Hepatocyte (in vitro differentiated cells): ENCODE measurements at regions not wholly inside any gene's neighbourhood (a gene's known extent, or its start where the extent isn't known, plus 50 kb on each side); places are given as distances from the start of the nearest gene placed in this dataset.

ENCODE experiments used
- DNase-seq: peaks from one replicate; pipeline ENCODE4 v3.0.0-alpha.2; 2016; ENCODE audit warnings: low spot score
- H2AFZ ChIP-seq: fragments of 200-600 bp; sonication (generic); 2 replicates; pipeline ENCODE4 v1.6.0; 2016; ENCODE audit warnings: antibody characterized with exemption, mild to moderate bottlenecking
- H3K27ac ChIP-seq: fragments of 200-600 bp; sonication (generic); 2 replicates; pipeline ENCODE4 v1.5.1; 2016; ENCODE audit warnings: mild to moderate bottlenecking
- H3K27me3 ChIP-seq: fragments of 200-600 bp; sonication (generic); 2 replicates; pipeline ENCODE4 v1.6.1; 2016
- H3K36me3 ChIP-seq: fragments of 200-600 bp; sonication (generic); replicated peaks from 2 replicates; pipeline ENCODE4 v1.5.1; 2016; ENCODE audit warnings: low read depth; ENCODE audit not compliant: insufficient read depth
- H3K4me1 ChIP-seq: fragments of 200-600 bp; sonication (generic); 2 replicates; pipeline ENCODE4 v1.5.1; 2016; ENCODE audit warnings: mild to moderate bottlenecking, moderate library complexity; ENCODE audit not compliant: insufficient read depth
- H3K4me2 ChIP-seq: fragments of 200-600 bp; sonication (generic); 2 replicates; pipeline ENCODE4 v1.6.0; 2016
- H3K4me3 ChIP-seq: fragments of 200-600 bp; sonication (generic); 2 replicates; pipeline ENCODE4 v1.5.1; 2016; ENCODE audit warnings: mild to moderate bottlenecking
- H3K79me2 ChIP-seq: fragments of 200-600 bp; sonication (generic); 2 replicates; pipeline ENCODE4 v1.6.0; 2017; ENCODE audit warnings: mild to moderate bottlenecking
- H3K9me2 ChIP-seq: fragments of 200-600 bp; sonication (generic); replicated peaks from 2 replicates; pipeline ENCODE4 v1.6.0; 2017; ENCODE audit warnings: mild to moderate bottlenecking; ENCODE audit not compliant: insufficient read depth
- H3K9me3 ChIP-seq: fragments of 200-600 bp; sonication (generic); 2 replicates; pipeline ENCODE4 v1.5.1; 2016; ENCODE audit warnings: low read depth, mild to moderate bottlenecking
- H4K20me1 ChIP-seq: fragments of 200-600 bp; sonication (generic); 2 replicates; pipeline ENCODE4 v1.6.0; 2016; ENCODE audit warnings: mild to moderate bottlenecking; ENCODE audit not compliant: insufficient read depth, poor library complexity, severe bottlenecking
- EZH2 ChIP-seq: fragments of 200-600 bp; sonication (generic); IDR thresholded peaks from 2 replicates; pipeline ENCODE4 v1.6.1; 2016; ENCODE audit warnings: antibody characterized with exemption, mild to moderate bottlenecking, borderline replicate concordance
- EZH2phosphoT487 ChIP-seq: fragments of 200-600 bp; sonication (generic); IDR thresholded peaks from one replicate; pipeline ENCODE4 v1.6.1; 2018; ENCODE audit warnings: antibody characterized with exemption, mild to moderate bottlenecking, low read depth, moderate library complexity; ENCODE audit not compliant: unreplicated experiment, severe bottlenecking
- WGBS: methylation state at CpG from one replicate; pipeline ENCODE4 v1.1.6; 2016; ENCODE audit warnings: low lambda C conversion rate; ENCODE audit errors: missing lambda C conversion rate; 5-methylcytosine and 5-hydroxymethylcytosine counted together
- TF ChIP-seq, protein P1 (sequence below): fragments of 200-600 bp; sonication (generic); IDR thresholded peaks from 2 replicates; pipeline ENCODE4 v1.5.1; 2016; ENCODE audit warnings: antibody characterized with exemption, mild to moderate bottlenecking; ENCODE audit not compliant: poor library complexity

DNA sequence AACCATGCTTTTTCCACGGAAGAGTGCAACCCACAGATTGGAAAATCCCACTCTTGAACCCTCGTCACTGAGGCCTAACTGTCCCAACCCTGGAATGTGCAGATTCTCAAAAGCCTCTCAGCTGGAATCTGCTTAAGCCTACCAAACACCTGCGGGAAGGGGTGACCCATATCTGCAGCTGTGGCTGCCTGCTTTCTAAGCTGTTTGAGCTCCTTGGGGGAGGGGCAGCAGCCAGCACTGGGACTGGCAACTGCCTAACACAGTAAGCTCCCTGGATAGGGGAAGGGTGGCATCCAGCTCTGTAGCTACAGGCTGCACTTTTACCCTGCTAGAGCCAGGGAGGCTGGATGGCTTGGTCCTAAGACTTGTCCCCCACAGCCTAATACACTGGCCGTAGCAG, 579.6 kb downstream of the COL12A1 start:
- no peak overlapping the region for H2AFZ ChIP-seq
- no peaks in the 10 kb centered on the region for H3K4me1 ChIP-seq
- H3K4me2 ChIP-seq: no peak overlapping the region
- no peaks in the 10 kb centered on the region for H3K9me3 ChIP-seq
- no peak for DNase-seq
- no peaks in the 10 kb centered on the region for H3K27me3 ChIP-seq
- H3K27ac ChIP-seq: no peak overlapping the region
- no peak overlapping the region for H3K4me3 ChIP-seq
- H4K20me1 ChIP-seq: no peaks in the 10 kb centered on the region
- no peaks in the 10 kb centered on the region for H3K36me3 ChIP-seq
- no peaks in the 10 kb centered on the region for H3K79me2 ChIP-seq
- H3K9me2 ChIP-seq: no peaks in the 10 kb centered on the region
- TF ChIP-seq, protein P1, sequence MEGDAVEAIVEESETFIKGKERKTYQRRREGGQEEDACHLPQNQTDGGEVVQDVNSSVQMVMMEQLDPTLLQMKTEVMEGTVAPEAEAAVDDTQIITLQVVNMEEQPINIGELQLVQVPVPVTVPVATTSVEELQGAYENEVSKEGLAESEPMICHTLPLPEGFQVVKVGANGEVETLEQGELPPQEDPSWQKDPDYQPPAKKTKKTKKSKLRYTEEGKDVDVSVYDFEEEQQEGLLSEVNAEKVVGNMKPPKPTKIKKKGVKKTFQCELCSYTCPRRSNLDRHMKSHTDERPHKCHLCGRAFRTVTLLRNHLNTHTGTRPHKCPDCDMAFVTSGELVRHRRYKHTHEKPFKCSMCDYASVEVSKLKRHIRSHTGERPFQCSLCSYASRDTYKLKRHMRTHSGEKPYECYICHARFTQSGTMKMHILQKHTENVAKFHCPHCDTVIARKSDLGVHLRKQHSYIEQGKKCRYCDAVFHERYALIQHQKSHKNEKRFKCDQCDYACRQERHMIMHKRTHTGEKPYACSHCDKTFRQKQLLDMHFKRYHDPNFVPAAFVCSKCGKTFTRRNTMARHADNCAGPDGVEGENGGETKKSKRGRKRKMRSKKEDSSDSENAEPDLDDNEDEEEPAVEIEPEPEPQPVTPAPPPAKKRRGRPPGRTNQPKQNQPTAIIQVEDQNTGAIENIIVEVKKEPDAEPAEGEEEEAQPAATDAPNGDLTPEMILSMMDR: no peak
- TF ChIP-seq EZH2phosphoT487: no peak
- TF ChIP-seq EZH2: no peak
- 70% methylated on average over 4 of the region's 4 CpGs for WGBS

DNA sequence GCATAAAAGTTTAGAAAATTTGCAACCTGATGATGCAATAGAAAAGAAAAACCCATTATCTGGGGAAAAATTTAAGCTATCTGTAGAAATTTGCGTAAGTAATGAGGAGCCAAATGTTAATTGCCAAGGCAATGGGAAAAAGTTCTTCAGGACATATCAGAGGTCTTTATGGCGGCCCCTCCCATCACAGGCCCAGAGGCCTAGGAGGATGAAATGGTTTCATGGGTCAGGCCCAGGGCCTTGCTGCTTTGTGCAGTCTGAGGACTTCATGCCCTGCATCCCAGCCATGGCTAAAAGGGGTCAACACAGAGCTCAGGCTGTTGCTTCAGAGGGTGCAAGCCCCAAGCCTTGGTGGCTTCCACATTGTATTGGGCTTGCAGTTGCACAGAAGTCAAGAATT, 582.8 kb downstream of the COL12A1 start:
- Histone ChIP-seq H3K9me3 (no peaks in the 10 kb centered on the region), H2AFZ (no peak overlapping the region), H3K9me2 (no peaks in the 10 kb centered on the region), H3K27ac (no peak overlapping the region), H3K79me2 (no peaks in the 10 kb centered on the region), H3K4me2 (no peak overlapping the region), H3K4me1 (no peaks in the 10 kb centered on the region), H3K27me3 (no peaks in the 10 kb centered on the region), H4K20me1 (no peaks in the 10 kb centered on the region), H3K36me3 (no peaks in the 10 kb centered on the region), H3K4me3 (no peak overlapping the region)
- WGBS: 81% methylated on average over 2 of the region's 2 CpGs
- TF ChIP-seq, protein P1: no peak
- no peak for TF ChIP-seq EZH2
- TF ChIP-seq EZH2phosphoT487: no peak
- no peak for DNase-seq

DNA sequence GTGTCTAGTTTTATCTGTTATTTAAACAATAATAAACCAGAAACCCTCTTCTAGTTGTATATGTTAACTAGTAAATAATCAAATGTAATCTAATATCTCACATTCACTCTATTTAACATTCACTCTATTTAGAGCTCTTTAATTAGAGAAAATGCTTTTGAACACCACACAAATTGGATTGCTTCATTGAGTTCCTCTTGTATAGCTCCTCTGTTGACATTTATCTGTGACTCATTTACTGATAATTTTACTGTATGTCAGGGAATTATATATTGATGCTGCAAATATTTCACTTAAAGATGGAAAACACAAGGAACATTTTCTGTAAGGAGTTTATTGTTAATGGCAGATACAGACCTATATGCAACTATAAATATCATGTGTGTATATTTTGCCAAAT, 594.6 kb downstream of the COL12A1 start:
- Histone ChIP-seq H3K36me3 (no peaks in the 10 kb centered on the region), H3K27ac (no peak overlapping the region), H3K79me2 (no peaks in the 10 kb centered on the region), H3K4me1 (no peaks in the 10 kb centered on the region), H3K9me2 (no peaks in the 10 kb centered on the region), H3K4me2 (no peak overlapping the region), H3K4me3 (no peak overlapping the region), H2AFZ (no peak overlapping the region), H4K20me1 (no peaks in the 10 kb centered on the region), H3K27me3 (no peaks in the 10 kb centered on the region), H3K9me3 (no peaks in the 10 kb centered on the region)
- DNase-seq: no peak
- no peak for TF ChIP-seq EZH2
- TF ChIP-seq, protein P1: no peak

DNA sequence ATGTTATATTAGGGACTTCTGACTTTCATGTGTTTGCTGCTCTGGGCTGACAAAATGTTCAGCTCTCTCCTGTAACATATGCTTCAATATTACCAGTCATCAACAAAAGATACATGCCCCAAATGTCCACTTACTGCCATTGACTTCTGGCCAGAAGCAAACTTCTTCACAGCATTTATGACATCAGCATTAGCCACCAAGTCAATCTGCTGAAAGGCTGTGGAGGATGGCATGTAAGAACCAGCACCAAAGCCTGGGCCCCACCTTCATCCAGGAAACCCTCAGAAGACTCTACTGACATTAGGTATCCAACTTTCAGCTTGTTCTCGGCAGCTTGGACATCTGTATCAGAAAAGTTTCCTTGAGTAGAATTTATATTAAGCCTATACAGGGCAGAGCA, 595.5 kb downstream of the COL12A1 start:
- Histone ChIP-seq H3K36me3 (no peaks in the 10 kb centered on the region), H3K4me1 (no peaks in the 10 kb centered on the region), H3K27me3 (no peaks in the 10 kb centered on the region), H3K79me2 (no peaks in the 10 kb centered on the region), H2AFZ (no peak overlapping the region), H3K9me3 (no peaks in the 10 kb centered on the region), H3K9me2 (no peaks in the 10 kb centered on the region), H3K4me2 (no peak overlapping the region), H3K4me3 (no peak overlapping the region), H4K20me1 (no peaks in the 10 kb centered on the region), H3K27ac (no peak overlapping the region)
- 88% methylated on average over 1 of the region's 1 CpG for WGBS
- TF ChIP-seq, protein P1: no peak
- TF ChIP-seq EZH2: no peak
- no peak for TF ChIP-seq EZH2phosphoT487
- DNase-seq: no peak
